Progenitor cell of endocrine pancreas (in vitro differentiated cells): ENCODE measurements at regions not wholly inside any gene's neighbourhood (a gene's known extent, or its start where the extent isn't known, plus 50 kb on each side); places are given as distances from the start of the nearest gene placed in this dataset.

ENCODE experiments used
- DNase-seq: peaks from one replicate; pipeline ENCODE4 v3.0.0; 2021; ENCODE audit warnings: low spot score; ENCODE audit not compliant: unreplicated experiment
- H3K27ac Mint-ChIP-seq: 2 replicates; pipeline ENCODE4 v1.8.0; 2021; ENCODE audit warnings: mild to moderate bottlenecking, moderate library complexity, mixed read lengths
- H3K27me3 Mint-ChIP-seq: 2 replicates; pipeline ENCODE4 v1.8.0; 2021; ENCODE audit warnings: mixed read lengths
- H3K36me3 Mint-ChIP-seq: 2 replicates; pipeline ENCODE4 v1.8.0; 2022; ENCODE audit warnings: mixed read lengths; ENCODE audit not compliant: insufficient read depth
- H3K4me1 Mint-ChIP-seq: 2 replicates; pipeline ENCODE4 v1.8.0; 2021; ENCODE audit warnings: low read depth, mixed read lengths
- H3K4me3 Mint-ChIP-seq: 2 replicates; pipeline ENCODE4 v1.8.0; 2021; ENCODE audit warnings: low read depth, mild to moderate bottlenecking, moderate library complexity, mixed read lengths
- H3K9me3 Mint-ChIP-seq: 2 replicates; pipeline ENCODE4 v1.8.0; 2021; ENCODE audit warnings: low read depth, mixed read lengths
- CTCF ChIP-seq: fragments of 200-600 bp; sonication (generic); IDR thresholded peaks from one replicate; pipeline ENCODE4 v1.5.0; 2021; ENCODE audit warnings: antibody characterized with exemption, mild to moderate bottlenecking; ENCODE audit not compliant: unreplicated experiment

- no peak for TF ChIP-seq CTCF
- no peak overlapping the region for H3K4me3 Mint-ChIP-seq
- H3K36me3 Mint-ChIP-seq, result no peaks in the 10 kb centered on the region
- no peaks in the 10 kb centered on the region for H3K27me3 Mint-ChIP-seq
- no peak overlapping the region for H3K27ac Mint-ChIP-seq
- no peak for DNase-seq
- H3K4me1 Mint-ChIP-seq, result peaks cover 1% of the 10 kb centered on the region
- H3K9me3 Mint-ChIP-seq, result no peaks in the 10 kb centered on the region
These were observed 160.2 kb upstream of the RIMS1 start for GRCh38 chr6:71726121-71726520.

GRCh38 chr6:71727632-71728294 lies 158.6 kb upstream of the RIMS1 start:
- no peak for DNase-seq
- Mint-ChIP-seq H3K9me3 (no peaks in the 10 kb centered on the region), H3K4me1 (no peaks in the 10 kb centered on the region), H3K4me3 (no peak overlapping the region), H3K27me3 (no peaks in the 10 kb centered on the region), H3K36me3 (no peaks in the 10 kb centered on the region), H3K27ac (no peak overlapping the region)
- no peak for TF ChIP-seq CTCF

GRCh38 chr6:71730284-71730683 lies 156.1 kb upstream of the RIMS1 start:
- no peaks in the 10 kb centered on the region for H3K9me3 Mint-ChIP-seq
- no peak for TF ChIP-seq CTCF
- no peak overlapping the region for H3K27ac Mint-ChIP-seq
- no peak overlapping the region for H3K4me3 Mint-ChIP-seq
- H3K27me3 Mint-ChIP-seq, result no peaks in the 10 kb centered on the region
- H3K36me3 Mint-ChIP-seq, result no peaks in the 10 kb centered on the region
- no peak for DNase-seq
- no peaks in the 10 kb centered on the region for H3K4me1 Mint-ChIP-seq

- TF ChIP-seq CTCF, result no peak
- H3K4me3 Mint-ChIP-seq, result no peak overlapping the region
- no peaks in the 10 kb centered on the region for H3K36me3 Mint-ChIP-seq
- H3K9me3 Mint-ChIP-seq, result no peaks in the 10 kb centered on the region
- no peak overlapping the region for H3K27ac Mint-ChIP-seq
- no peaks in the 10 kb centered on the region for H3K4me1 Mint-ChIP-seq
- no peaks in the 10 kb centered on the region for H3K27me3 Mint-ChIP-seq
- DNase-seq, result no peak
These were observed 152.1 kb upstream of the RIMS1 start for GRCh38 chr6:71733970-71734899.

- no peak overlapping the region for H3K27ac Mint-ChIP-seq
- H3K36me3 Mint-ChIP-seq, result no peaks in the 10 kb centered on the region
These were observed 148.4 kb upstream of the RIMS1 start for GRCh38 chr6:71737953-71738352.

More at GRCh38 chr6:71737953-71738352, 148.4 kb upstream of the RIMS1 start:
- DNase-seq, result no peak
- no peaks in the 10 kb centered on the region for H3K4me1 Mint-ChIP-seq
- TF ChIP-seq CTCF, result no peak
- no peaks in the 10 kb centered on the region for H3K9me3 Mint-ChIP-seq
- no peaks in the 10 kb centered on the region for H3K27me3 Mint-ChIP-seq
- no peak overlapping the region for H3K4me3 Mint-ChIP-seq
